NCI-H187 treated with DMSO at 0.1 percent for 48 hours (cell line): ENCODE measurements at regions not wholly inside any gene's neighbourhood (a gene's known extent, or its start where the extent isn't known, plus 50 kb on each side); places are given as distances from the start of the nearest gene placed in this dataset.

ENCODE experiments used
- DNase-seq: peaks from one replicate; lab custom pipeline; 2025; lab: John Stamatoyannopoulos, UW

GRCh38 chr2:215712871-215713790, 277.3 kb upstream of the FN1 start:
- DNase-seq, result no peak

GRCh38 chr2:215712219-215712868, 276.5 kb upstream of the FN1 start:
- no peak for DNase-seq

GRCh38 chr2:215711471-215712034, 275.7 kb upstream of the FN1 start:
- DNase-seq, result no peak

GRCh38 chr2:215707608-215708007, 271.7 kb upstream of the FN1 start:
- no peak for DNase-seq

GRCh38 chr2:215705771-215706361, 270.0 kb upstream of the FN1 start:
- DNase-seq, result no peak

GRCh38 chr2:215705281-215705680, 269.4 kb upstream of the FN1 start:
- no peak for DNase-seq

- no peak for DNase-seq
These were observed 266.4 kb upstream of the FN1 start for GRCh38 chr2:215702116-215702902.

GRCh38 chr2:215699700-215700538, 264.1 kb upstream of the FN1 start:
- no peak for DNase-seq

- no peak for DNase-seq
These were observed 263.1 kb upstream of the FN1 start for GRCh38 chr2:215699018-215699417.

GRCh38 chr2:215698566-215698965, 262.7 kb upstream of the FN1 start:
- no peak for DNase-seq

- DNase-seq, result no peak
These were observed 261.6 kb upstream of the FN1 start for GRCh38 chr2:215697496-215697895.

GRCh38 chr2:215697003-215697402, 261.1 kb upstream of the FN1 start:
- no peak for DNase-seq

GRCh38 chr2:215695861-215696260, 260.0 kb upstream of the FN1 start:
- DNase-seq, result no peak

GRCh38 chr2:215693999-215694580, 258.2 kb upstream of the FN1 start:
- no peak for DNase-seq

GRCh38 chr2:215693193-215693998, 257.5 kb upstream of the FN1 start:
- DNase-seq, result no peak

- DNase-seq, result no peak
These were observed 256.7 kb upstream of the FN1 start for GRCh38 chr2:215692387-215693079.

- no peak for DNase-seq
These were observed 255.5 kb upstream of the FN1 start for GRCh38 chr2:215691346-215691745.

GRCh38 chr2:215687149-215688031, 251.5 kb upstream of the FN1 start:
- no peak for DNase-seq
